Fibroblast of skin of scalp (primary cell): ENCODE measurements at regions not wholly inside any gene's neighbourhood (a gene's known extent, or its start where the extent isn't known, plus 50 kb on each side); places are given as distances from the start of the nearest gene placed in this dataset.

Source experiments
- DNase-seq: peaks from one replicate; pipeline ENCODE4 v3.0.0-alpha.2; 2013

- DNase-seq, result no peak
These were observed 57.2 kb upstream of the ACVR1 start for GRCh38 chr2:157933160-157933920.

GRCh38 chr2:157932480-157933159, 56.5 kb upstream of the ACVR1 start:
- no peak for DNase-seq

- no peak for DNase-seq
These were observed 55.4 kb upstream of the ACVR1 start for GRCh38 chr2:157931542-157931941.

- DNase-seq, result no peak
These were observed 54.6 kb upstream of the ACVR1 start for GRCh38 chr2:157930728-157931127.

- DNase-seq, result no peak
These were observed 53.9 kb upstream of the ACVR1 start for GRCh38 chr2:157929871-157930667.

GRCh38 chr2:157928372-157928771, 52.2 kb upstream of the ACVR1 start:
- DNase-seq, result no peak

- DNase-seq, result no peak
These were observed 51.0 kb upstream of the ACVR1 start for GRCh38 chr2:157927155-157927554.
